ENCODE measurements at regions not wholly inside any gene's neighbourhood (a gene's known extent, or its start where the extent isn't known, plus 50 kb on each side); places are given as distances from the start of the nearest gene placed in this dataset.

DNA sequence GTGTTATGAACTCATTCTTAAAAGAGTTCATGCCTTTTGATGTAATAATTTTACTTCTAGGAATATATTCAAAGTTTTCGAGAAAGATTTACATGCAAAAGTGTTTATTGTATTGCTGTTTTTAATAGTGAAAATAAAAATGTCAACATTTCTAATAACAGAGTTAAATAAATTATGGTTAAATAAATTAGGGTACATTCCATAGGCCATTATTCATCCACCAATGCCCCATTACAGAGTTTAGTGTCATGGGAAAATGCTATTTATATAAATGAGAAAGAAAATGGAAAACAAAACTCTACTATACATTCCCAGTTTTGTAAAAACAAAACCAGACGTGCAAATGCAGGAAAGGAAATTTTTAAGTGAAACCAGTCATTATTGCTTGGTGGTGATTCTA, 538.1 kb upstream of the TBL1XR1 start:
- no peaks in the 10 kb centered on the region for H3K4me1 ChIP-seq
- no peak overlapping the region for H3K27ac ChIP-seq
- no peak overlapping the region for H3K4me3 ChIP-seq
- H3K9me3 ChIP-seq, result no peaks in the 10 kb centered on the region
- DNase-seq (ENCODE audit: low spot score in 2 of 2), result no peak
- H3K27me3 ChIP-seq, result no peaks in the 10 kb centered on the region
- 82% methylated on average over 2 of the region's 2 CpGs for WGBS
- TF ChIP-seq EP300 (IDR thresholded peaks at IDR 0.05) (no peak), POLR2AphosphoS5 (IDR thresholded peaks at IDR 0.05) (no peak), POLR2A (IDR thresholded peaks at IDR 0.05) (no peak), CTCF (IDR thresholded peaks at IDR 0.05) (no peak)
- no peaks in the 10 kb centered on the region for H3K36me3 ChIP-seq

DNA sequence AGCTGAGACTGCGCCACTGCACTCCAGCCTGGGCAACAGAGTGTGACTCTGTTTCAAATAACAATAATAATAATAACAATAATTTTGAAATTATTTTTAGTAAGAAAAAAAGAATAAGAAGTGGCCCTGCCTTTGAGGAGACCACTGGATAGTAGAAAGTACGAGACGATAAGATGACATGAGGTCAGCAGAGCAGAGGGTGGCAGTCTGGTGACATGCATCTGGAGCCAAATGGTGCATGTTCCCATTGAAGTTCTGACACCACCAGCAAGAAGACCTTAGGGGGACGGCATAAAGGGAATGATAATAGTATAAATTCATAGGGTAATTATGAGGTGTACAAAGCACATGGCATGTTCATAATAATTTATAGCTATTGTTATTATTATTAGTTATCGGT, 542.2 kb upstream of the TBL1XR1 start:
- WGBS, result 94% methylated on average over 5 of the region's 5 CpGs
- Histone ChIP-seq H3K36me3 (no peaks in the 10 kb centered on the region), H3K27me3 (no peaks in the 10 kb centered on the region), H3K9me3 (no peaks in the 10 kb centered on the region), H3K4me1 (no peaks in the 10 kb centered on the region), H3K4me3 (no peak overlapping the region), H3K27ac (no peak overlapping the region)
- no peak for TF ChIP-seq POLR2A (IDR thresholded peaks at IDR 0.05)
- no peak for TF ChIP-seq EP300 (IDR thresholded peaks at IDR 0.05)
- TF ChIP-seq POLR2AphosphoS5 (IDR thresholded peaks at IDR 0.05), result no peak
- TF ChIP-seq CTCF (IDR thresholded peaks at IDR 0.05), result no peak
- no peak for DNase-seq (ENCODE audit: low spot score in 2 of 2)

GRCh38 chr3:177740254-177740653, 543.0 kb upstream of the TBL1XR1 start:
- H3K4me3 ChIP-seq, result no peak overlapping the region
- H3K9me3 ChIP-seq, result no peaks in the 10 kb centered on the region
- TF ChIP-seq POLR2AphosphoS5 (IDR thresholded peaks at IDR 0.05) (no peak), CTCF (IDR thresholded peaks at IDR 0.05) (no peak), EP300 (IDR thresholded peaks at IDR 0.05) (no peak), POLR2A (IDR thresholded peaks at IDR 0.05) (no peak)
- H3K27ac ChIP-seq, result no peak overlapping the region
- H3K27me3 ChIP-seq, result no peaks in the 10 kb centered on the region
- 82% methylated on average over 3 of the region's 3 CpGs for WGBS
- H3K4me1 ChIP-seq, result no peaks in the 10 kb centered on the region
- no peaks in the 10 kb centered on the region for H3K36me3 ChIP-seq
- DNase-seq (ENCODE audit: low spot score in 2 of 2), result no peak

- no peaks in the 10 kb centered on the region for H3K4me1 ChIP-seq
- DNase-seq (ENCODE audit: low spot score in 2 of 2), result no peak
- H3K9me3 ChIP-seq, result no peaks in the 10 kb centered on the region
- 85% methylated on average over 4 of the region's 4 CpGs for WGBS
- H3K27ac ChIP-seq, result no peak overlapping the region
- H3K36me3 ChIP-seq, result no peaks in the 10 kb centered on the region
- TF ChIP-seq POLR2AphosphoS5 (IDR thresholded peaks at IDR 0.05) (no peak), POLR2A (IDR thresholded peaks at IDR 0.05) (no peak), CTCF (IDR thresholded peaks at IDR 0.05) (no peak), EP300 (IDR thresholded peaks at IDR 0.05) (no peak)
- no peaks in the 10 kb centered on the region for H3K27me3 ChIP-seq
- no peak overlapping the region for H3K4me3 ChIP-seq
Observed at GRCh38 chr3:177742273-177742672, 545.0 kb upstream of the TBL1XR1 start.

DNA sequence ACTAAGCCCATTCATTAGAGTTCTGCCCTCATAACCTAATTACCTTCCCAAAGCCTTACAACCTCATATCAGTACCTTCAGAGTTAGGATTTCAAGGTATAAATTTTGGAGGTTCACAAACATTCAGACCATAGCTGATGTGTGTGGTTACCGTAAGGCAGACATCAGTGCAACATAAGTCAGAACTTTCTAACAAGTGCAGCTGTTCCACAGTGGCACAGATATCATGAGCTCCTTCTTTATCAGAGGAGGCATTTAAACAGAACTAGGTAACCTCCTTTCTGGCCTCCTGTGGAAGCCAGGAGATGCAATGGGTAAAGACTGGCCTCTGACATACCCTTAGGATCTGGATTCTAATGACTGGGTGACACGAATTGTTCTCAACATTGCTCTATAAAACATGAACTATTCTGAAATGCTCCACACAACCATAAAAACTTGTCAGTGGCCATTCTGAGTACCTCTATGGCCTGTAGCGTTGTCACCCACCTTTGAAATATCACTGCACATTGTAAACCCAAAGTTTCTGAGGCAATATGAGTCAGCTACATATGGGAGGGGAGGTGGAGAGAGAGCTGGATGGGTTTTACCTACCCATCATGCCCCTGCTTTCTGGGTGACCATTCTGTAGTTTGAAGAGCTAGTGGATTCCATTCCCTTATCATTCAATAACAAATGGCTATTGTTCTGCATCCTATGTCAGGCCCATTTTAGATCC, 546.0 kb upstream of the TBL1XR1 start:
- Histone ChIP-seq H3K4me3 (no peak overlapping the region), H3K36me3 (no peaks in the 10 kb centered on the region), H3K9me3 (no peaks in the 10 kb centered on the region), H3K27ac (no peak overlapping the region), H3K27me3 (no peaks in the 10 kb centered on the region), H3K4me1 (no peaks in the 10 kb centered on the region)
- 83% methylated on average over 3 of the region's 3 CpGs for WGBS
- TF ChIP-seq POLR2A (IDR thresholded peaks at IDR 0.05) (no peak), CTCF (IDR thresholded peaks at IDR 0.05) (no peak), EP300 (IDR thresholded peaks at IDR 0.05) (no peak), POLR2AphosphoS5 (IDR thresholded peaks at IDR 0.05) (no peak)
- DNase-seq (ENCODE audit: low spot score in 2 of 2), result no peak
